Mucosa of stomach (tissue), 1 donor: ENCODE measurements at regions not wholly inside any gene's neighbourhood (a gene's known extent, or its start where the extent isn't known, plus 50 kb on each side); places are given as distances from the start of the nearest gene placed in this dataset.

Experiments used
- H3K27me3 ChIP-seq: one replicate; pipeline ENCODE4 v1.7.0; 2013; ENCODE audit warnings: mild to moderate bottlenecking, low read length; ENCODE audit not compliant: control insufficient read depth, insufficient read depth
- H3K36me3 ChIP-seq: one replicate; pipeline ENCODE4 v1.7.0; 2013; ENCODE audit warnings: low read length; ENCODE audit not compliant: control insufficient read depth, insufficient read depth
- H3K4me1 ChIP-seq: one replicate; pipeline ENCODE4 v1.7.0; 2013; ENCODE audit warnings: mild to moderate bottlenecking, low read length; ENCODE audit not compliant: control insufficient read depth, insufficient read depth
- H3K4me3 ChIP-seq: one replicate; pipeline ENCODE4 v1.7.0; 2013; ENCODE audit warnings: low read length
- H3K9ac ChIP-seq: one replicate; pipeline ENCODE4 v1.7.0; 2013; ENCODE audit warnings: mild to moderate bottlenecking, low read length, moderate library complexity
- H3K9me3 ChIP-seq: one replicate; pipeline ENCODE4 v1.7.0; 2013; ENCODE audit warnings: mild to moderate bottlenecking, low read length, moderate library complexity; ENCODE audit not compliant: control insufficient read depth
- donor health status: Pancreatic carcinoma.

GRCh38 chr16:66262253-66263167, 104.0 kb upstream of the CDH5 start:
- Histone ChIP-seq H3K4me1 (no peaks in the 10 kb centered on the region), H3K9ac (no peak overlapping the region)

GRCh38 chr16:66261826-66262225, 104.7 kb upstream of the CDH5 start:
- Histone ChIP-seq H3K4me3 (no peak overlapping the region), H3K9me3 (no peaks in the 10 kb centered on the region), H3K4me1 (no peaks in the 10 kb centered on the region), H3K36me3 (no peaks in the 10 kb centered on the region), H3K27me3 (no peaks in the 10 kb centered on the region), H3K9ac (no peak overlapping the region)

More at GRCh38 chr16:66262253-66263167, 104.0 kb upstream of the CDH5 start:
- no peaks in the 10 kb centered on the region for H3K27me3 ChIP-seq
- no peak overlapping the region for H3K4me3 ChIP-seq
- H3K9me3 ChIP-seq, result no peaks in the 10 kb centered on the region
- H3K36me3 ChIP-seq, result no peaks in the 10 kb centered on the region

- H3K4me3 ChIP-seq, result no peak overlapping the region
- H3K27me3 ChIP-seq, result no peaks in the 10 kb centered on the region
- no peaks in the 10 kb centered on the region for H3K4me1 ChIP-seq
- H3K36me3 ChIP-seq, result no peaks in the 10 kb centered on the region
- H3K9ac ChIP-seq, result no peak overlapping the region
- H3K9me3 ChIP-seq, result no peaks in the 10 kb centered on the region
Observed at GRCh38 chr16:66260522-66261254, 105.8 kb upstream of the CDH5 start.

- Histone ChIP-seq H3K9ac (no peak overlapping the region), H3K27me3 (no peaks in the 10 kb centered on the region), H3K4me3 (no peak overlapping the region), H3K36me3 (no peaks in the 10 kb centered on the region), H3K4me1 (no peaks in the 10 kb centered on the region), H3K9me3 (no peaks in the 10 kb centered on the region)
Observed at GRCh38 chr16:66258916-66259845, 107.3 kb upstream of the CDH5 start.

GRCh38 chr16:66256919-66257318, 109.6 kb upstream of the CDH5 start:
- Histone ChIP-seq H3K4me3 (no peak overlapping the region), H3K4me1 (no peaks in the 10 kb centered on the region), H3K9ac (no peak overlapping the region), H3K36me3 (no peaks in the 10 kb centered on the region), H3K27me3 (no peaks in the 10 kb centered on the region), H3K9me3 (no peaks in the 10 kb centered on the region)

GRCh38 chr16:66255647-66256046, 110.8 kb upstream of the CDH5 start:
- H3K9ac ChIP-seq, result no peak overlapping the region
- H3K9me3 ChIP-seq, result no peaks in the 10 kb centered on the region
- H3K4me3 ChIP-seq, result no peak overlapping the region
- H3K36me3 ChIP-seq, result no peaks in the 10 kb centered on the region
- no peaks in the 10 kb centered on the region for H3K4me1 ChIP-seq
- no peaks in the 10 kb centered on the region for H3K27me3 ChIP-seq

- H3K9me3 ChIP-seq, result no peaks in the 10 kb centered on the region
- no peaks in the 10 kb centered on the region for H3K27me3 ChIP-seq
- no peak overlapping the region for H3K4me3 ChIP-seq
- H3K4me1 ChIP-seq, result no peaks in the 10 kb centered on the region
- H3K36me3 ChIP-seq, result no peaks in the 10 kb centered on the region
- no peak overlapping the region for H3K9ac ChIP-seq
Observed at GRCh38 chr16:66254751-66255150, 111.7 kb upstream of the CDH5 start.

GRCh38 chr16:66254106-66254505, 112.4 kb upstream of the CDH5 start:
- no peaks in the 10 kb centered on the region for H3K27me3 ChIP-seq
- H3K4me3 ChIP-seq, result no peak overlapping the region
- no peak overlapping the region for H3K9ac ChIP-seq
- H3K4me1 ChIP-seq, result no peaks in the 10 kb centered on the region
- H3K9me3 ChIP-seq, result no peaks in the 10 kb centered on the region
- H3K36me3 ChIP-seq, result no peaks in the 10 kb centered on the region

GRCh38 chr16:66251476-66252160, 114.9 kb upstream of the CDH5 start:
- Histone ChIP-seq H3K4me1 (no peaks in the 10 kb centered on the region), H3K4me3 (no peak overlapping the region), H3K27me3 (no peaks in the 10 kb centered on the region), H3K36me3 (no peaks in the 10 kb centered on the region), H3K9ac (no peak overlapping the region), H3K9me3 (no peaks in the 10 kb centered on the region)

GRCh38 chr16:66250686-66251431, 115.6 kb upstream of the CDH5 start:
- H3K27me3 ChIP-seq, result no peaks in the 10 kb centered on the region
- no peak overlapping the region for H3K4me3 ChIP-seq
- H3K4me1 ChIP-seq, result no peaks in the 10 kb centered on the region

More at GRCh38 chr16:66250686-66251431, 115.6 kb upstream of the CDH5 start:
- no peaks in the 10 kb centered on the region for H3K36me3 ChIP-seq
- no peaks in the 10 kb centered on the region for H3K9me3 ChIP-seq
- H3K9ac ChIP-seq, result no peak overlapping the region
